GM23248 (cell line): ENCODE measurements at regions not wholly inside any gene's neighbourhood (a gene's known extent, or its start where the extent isn't known, plus 50 kb on each side); places are given as distances from the start of the nearest gene placed in this dataset.

ENCODE experiments used
- EZH2 ChIP-seq: fragments of 200-600 bp; sonication (generic); IDR thresholded peaks from 2 replicates; pipeline ENCODE4 v1.6.1; 2018; ENCODE audit warnings: antibody characterized with exemption, mild to moderate bottlenecking; ENCODE audit not compliant: insufficient read depth, poor library complexity, severe bottlenecking
- EZH2phosphoT487 ChIP-seq: fragments of 200-600 bp; sonication (generic); IDR thresholded peaks from 2 replicates; pipeline ENCODE4 v1.6.1; 2018; ENCODE audit warnings: antibody characterized with exemption, moderate library complexity, mild to moderate bottlenecking, low read depth; ENCODE audit not compliant: insufficient read depth

DNA sequence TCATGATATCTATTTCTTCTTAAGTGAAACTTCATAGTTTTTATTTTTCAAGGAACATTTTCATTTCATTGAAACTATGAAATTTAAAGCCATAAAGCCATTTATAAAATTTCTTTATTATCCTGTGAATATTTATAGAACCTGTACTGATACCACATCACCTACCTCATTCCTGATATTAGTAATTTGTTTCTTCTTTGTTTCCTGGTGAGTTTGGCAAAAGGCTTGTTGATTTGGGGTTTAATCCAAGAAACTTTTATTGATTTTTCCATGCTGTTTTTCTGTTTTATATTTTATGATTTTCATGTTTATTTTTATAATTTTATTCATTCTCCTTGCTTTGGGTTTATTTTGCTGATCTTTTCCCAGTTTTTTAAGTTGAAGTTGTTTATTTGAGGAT, 669.4 kb downstream of the NXPH1 start:
- TF ChIP-seq EZH2 (no peak), EZH2phosphoT487 (no peak)
